NCI-H2107 treated with DMSO at 0.1 percent for 48 hours (cell line): ENCODE measurements at regions not wholly inside any gene's neighbourhood (a gene's known extent, or its start where the extent isn't known, plus 50 kb on each side); places are given as distances from the start of the nearest gene placed in this dataset.
A peak's percentile ranks its signal among the peaks of the same experiment; 100 is the strongest.

ENCODE experiments used
- DNase-seq: peaks from one replicate; lab custom pipeline; 2025; ENCODE audit not compliant: unreplicated experiment; lab: John Stamatoyannopoulos, UW

GRCh38 chr7:96415293-96415940 is 93.5 kb upstream of the SLC25A13 start:
- DNase-seq, result no peak

GRCh38 chr7:96414931-96415292 is 93.0 kb upstream of the SLC25A13 start:
- DNase-seq, result peak; percentile 79

DNA sequence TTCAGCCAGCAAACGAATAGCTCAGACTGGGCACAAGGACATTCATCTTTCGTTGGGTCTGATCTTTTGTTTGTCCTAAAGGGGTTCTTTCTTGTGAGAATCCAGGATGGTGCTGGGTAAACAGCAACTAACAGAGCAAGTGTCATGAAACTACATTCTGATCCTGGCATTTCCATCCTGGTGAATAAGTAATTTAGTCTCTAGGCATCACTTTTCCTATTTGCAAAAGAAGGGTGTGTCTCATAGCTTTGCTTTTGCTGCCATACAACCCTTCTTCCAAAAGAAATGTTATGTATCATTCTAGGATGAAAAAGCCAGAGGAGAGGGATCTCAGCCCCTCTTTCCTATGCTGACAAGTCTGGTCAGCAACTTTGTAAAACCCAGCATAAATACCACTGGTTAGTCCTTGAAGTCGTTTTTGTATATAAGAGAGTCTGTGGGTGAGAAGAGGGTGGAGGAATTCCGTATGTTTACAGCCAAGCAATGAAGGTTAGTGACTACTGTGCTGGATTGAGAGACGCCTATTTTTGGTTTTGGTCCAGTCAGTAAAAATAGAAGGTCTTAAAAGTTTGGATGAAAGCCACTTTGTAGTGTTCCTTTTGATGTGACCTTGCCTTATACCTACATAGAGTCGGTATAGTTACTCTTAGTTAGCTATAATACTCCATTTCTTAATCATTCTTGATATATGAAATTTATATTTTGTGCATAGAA is 88.4 kb upstream of the SLC25A13 start:
- DNase-seq, result no peak

DNA sequence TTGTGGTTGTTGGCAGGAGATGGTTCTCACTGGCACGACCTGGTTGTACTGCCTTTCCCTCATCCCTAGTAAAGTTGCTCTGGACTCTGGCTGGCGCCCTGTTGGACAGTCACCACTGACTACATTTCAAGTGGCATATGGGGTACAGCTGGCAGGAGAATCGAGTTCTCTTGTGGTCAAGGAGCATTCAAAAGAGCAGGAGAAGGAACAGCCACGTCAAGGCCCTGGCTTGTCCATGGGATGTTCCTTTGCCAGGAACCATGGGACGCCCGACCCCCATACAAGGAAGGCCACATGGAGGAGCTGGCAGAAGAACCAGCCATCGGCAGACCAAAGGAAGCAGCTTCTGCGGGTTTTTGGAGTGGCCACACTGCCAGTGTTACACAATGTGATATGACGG is 87.0 kb upstream of the SLC25A13 start:
- no peak for DNase-seq

DNA sequence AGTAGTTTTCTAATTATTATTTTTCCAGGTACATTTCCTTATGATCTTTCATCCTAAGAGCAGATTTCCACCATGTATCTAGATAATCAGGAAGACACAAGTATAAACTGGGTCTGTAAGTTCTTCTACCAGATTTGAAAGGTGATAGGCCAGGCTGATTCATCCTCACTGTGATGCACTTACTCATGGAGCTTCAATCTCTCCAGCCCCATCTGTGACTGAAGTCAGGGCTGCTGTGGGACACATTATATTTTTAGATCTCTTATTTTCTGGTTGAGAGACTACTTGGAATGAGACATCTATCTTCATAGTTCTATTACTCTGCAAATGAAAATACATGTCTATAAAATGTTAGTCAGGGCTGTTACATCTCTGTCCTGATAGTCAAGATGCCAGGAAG is 85.5 kb upstream of the SLC25A13 start:
- no peak for DNase-seq

GRCh38 chr7:96402913-96403312 is 81.0 kb upstream of the SLC25A13 start:
- no peak for DNase-seq

DNA sequence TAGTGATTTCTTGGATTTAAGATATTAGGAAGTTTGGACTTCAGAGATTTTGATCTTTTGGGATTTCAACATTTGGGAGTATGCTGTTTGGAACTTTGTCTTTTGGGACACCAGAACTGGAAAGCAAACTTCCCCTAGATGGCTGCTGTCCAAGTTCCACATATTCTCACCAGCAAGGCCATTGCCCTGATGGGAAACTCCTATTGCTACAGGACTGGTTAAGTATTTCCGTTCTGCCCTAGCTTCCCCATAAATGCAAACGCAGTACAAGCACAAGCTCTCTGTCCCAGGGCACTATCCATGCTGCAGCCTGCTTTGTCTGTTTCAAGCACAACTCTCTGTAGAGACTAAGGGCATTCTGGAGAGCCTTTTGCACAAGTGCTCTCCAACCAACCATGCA is 79.3 kb upstream of the SLC25A13 start:
- no peak for DNase-seq

DNA sequence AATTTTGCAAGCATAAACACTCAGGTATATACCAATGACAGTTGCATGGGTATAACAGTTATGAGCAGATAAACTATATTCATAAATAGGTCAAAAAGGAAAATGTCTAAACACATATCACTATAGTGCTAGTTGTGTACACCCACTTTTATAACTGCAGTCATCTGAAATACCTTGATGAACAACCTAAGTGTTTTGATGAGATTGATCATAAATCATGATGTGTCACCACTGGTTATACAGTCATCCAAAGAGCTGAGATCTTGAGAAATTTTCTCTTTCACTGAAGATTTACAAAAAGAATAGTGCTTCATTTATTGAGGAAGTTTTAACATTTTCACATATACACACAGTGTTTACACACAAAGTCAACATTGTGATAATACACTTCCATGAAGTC is 78.6 kb upstream of the SLC25A13 start:
- DNase-seq, result no peak

DNA sequence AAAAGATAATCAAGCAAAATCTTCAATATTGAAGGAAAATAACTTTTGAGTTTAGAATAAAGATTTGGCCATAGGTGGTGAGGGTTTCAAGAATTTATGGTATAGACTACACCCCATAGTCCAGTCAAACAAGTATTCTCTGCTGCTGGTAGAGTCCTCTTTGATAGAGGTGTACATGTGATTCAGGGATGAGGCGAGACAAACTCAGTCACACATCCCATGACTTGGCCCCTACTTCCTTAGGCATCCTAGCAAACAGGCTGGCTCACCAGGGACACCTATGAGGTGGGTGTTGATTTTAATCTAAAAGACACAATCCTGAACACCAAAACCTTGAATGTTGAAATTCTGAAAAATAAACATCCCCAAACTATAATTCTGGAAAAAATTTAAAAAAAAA is 78.1 kb upstream of the SLC25A13 start:
- no peak for DNase-seq

GRCh38 chr7:96397936-96398598 is 76.2 kb upstream of the SLC25A13 start:
- no peak for DNase-seq

DNA sequence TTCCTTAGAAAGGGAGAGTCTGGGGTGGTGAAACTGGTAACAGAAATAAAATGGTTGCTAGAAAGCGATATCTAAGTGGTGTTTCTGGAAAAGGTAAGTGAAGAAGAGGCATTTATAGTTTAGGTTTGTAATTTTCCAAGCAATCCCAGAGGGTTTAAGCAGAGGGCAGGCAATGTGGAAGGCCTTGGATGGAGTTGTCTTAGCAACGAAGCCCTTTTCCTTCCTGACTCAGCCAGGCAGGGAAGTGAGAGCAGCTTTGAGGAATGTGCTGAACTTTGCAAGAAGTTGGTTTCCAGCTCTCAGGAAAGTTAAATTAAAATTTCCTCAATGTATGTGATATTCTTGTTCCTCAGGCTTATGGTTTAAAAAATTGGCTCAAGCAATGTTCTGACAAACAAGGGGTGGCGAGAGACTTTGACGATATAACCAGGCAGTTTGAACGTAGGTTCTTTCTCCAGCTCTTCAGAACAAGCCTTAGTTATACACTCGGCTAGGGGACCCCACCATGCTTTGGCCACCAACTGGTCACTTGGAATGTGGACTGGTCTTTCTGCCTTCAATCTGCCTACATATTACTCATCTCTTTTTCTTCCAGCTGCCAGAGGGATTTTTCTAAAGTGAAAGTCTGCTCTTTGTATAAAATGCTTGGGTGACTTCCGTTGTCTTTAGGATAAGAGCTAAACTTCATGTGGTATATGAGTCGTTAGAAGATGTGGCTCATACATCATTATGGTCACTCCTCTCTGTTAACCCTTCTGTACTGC is 66.9 kb upstream of the SLC25A13 start:
- no peak for DNase-seq

DNA sequence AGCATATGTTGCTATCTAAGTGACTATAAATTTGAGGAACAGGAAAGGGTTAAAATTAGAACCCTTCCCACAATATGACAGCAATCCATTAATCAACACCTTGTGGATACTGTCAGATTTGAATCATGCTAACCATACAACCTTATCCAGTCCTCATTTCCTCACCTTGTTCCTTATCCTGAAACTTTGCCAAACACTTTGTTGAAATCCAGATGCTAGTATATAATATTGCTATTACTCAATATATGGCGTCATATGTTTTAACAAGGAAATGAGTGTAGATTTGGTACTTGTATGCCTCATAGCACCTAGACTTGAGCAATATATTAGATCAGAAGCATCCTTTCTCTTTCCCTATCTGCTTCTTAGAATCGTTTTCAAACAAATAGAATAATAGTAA is 66.3 kb upstream of the SLC25A13 start:
- DNase-seq, result no peak

DNA sequence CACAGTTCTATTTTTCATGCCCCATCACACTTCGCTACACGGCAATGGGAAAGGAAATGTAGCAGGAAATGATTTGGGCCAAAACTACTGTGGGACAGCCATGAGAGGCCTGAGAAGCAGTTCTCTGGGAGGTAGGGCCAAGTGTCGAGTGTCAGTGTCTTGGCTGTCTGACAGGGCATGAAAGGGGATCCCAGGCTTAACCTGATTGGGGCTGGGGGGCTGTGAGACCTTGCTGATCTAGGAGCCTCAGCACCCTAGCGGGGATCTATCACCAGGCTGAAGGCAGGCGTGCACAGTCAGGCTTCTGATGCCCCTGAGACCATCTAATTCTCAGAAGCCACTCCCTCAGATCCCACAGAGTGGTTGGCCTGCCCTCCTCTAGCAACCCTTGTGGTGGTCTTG is 58.2 kb upstream of the SLC25A13 start:
- peak; percentile 60 for DNase-seq

DNA sequence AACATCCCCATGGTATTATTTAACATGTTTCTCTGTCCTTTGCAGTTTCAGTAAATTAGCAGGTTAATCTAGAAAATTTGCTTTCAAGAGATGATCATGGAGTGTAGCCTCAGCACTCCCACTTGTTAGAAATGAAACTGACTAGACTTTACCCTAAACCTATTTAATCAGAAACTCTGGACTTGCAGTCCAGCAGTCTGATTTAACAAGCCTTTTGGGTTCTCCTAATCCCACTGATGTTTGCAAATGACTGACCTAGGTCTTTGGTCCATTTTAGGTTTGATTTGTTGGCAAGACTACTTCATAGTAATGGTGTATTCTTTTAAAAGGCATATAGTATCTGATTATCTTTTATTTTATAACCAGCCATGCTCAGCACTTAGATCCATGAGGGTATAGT is 55.5 kb upstream of the SLC25A13 start:
- DNase-seq, result no peak
